Breast epithelium (tissue), 3 donors: ENCODE measurements at regions not wholly inside any gene's neighbourhood (a gene's known extent, or its start where the extent isn't known, plus 50 kb on each side); places are given as distances from the start of the nearest gene placed in this dataset.

Experiments used
- CTCF ChIP-seq, 3 donors: fragments of 450-650 bp; IDR thresholded peaks; one replicate each; pipeline ENCODE4 v1.5.1; 2016 to 2017; ENCODE audit warnings: antibody characterized with exemption in 3 of 3, mild to moderate bottlenecking in 3 of 3, moderate library complexity in 3 of 3
- POLR2AphosphoS5 ChIP-seq, 3 donors: sonication (generic); formaldehyde crosslinking; IDR thresholded peaks; one replicate each; pipeline ENCODE4 v1.6.1; 2017; ENCODE audit warnings: antibody characterized with exemption in 3 of 3

GRCh38 chr9:118262191-118262590 is 558.0 kb downstream of the TLR4 start:
- no peak for TF ChIP-seq CTCF (IDR thresholded peaks at IDR 0.05)
- no peak for TF ChIP-seq POLR2AphosphoS5 (IDR thresholded peaks at IDR 0.05)
